ENCODE measurements at regions not wholly inside any gene's neighbourhood (a gene's known extent, or its start where the extent isn't known, plus 50 kb on each side); places are given as distances from the start of the nearest gene placed in this dataset.

DNA sequence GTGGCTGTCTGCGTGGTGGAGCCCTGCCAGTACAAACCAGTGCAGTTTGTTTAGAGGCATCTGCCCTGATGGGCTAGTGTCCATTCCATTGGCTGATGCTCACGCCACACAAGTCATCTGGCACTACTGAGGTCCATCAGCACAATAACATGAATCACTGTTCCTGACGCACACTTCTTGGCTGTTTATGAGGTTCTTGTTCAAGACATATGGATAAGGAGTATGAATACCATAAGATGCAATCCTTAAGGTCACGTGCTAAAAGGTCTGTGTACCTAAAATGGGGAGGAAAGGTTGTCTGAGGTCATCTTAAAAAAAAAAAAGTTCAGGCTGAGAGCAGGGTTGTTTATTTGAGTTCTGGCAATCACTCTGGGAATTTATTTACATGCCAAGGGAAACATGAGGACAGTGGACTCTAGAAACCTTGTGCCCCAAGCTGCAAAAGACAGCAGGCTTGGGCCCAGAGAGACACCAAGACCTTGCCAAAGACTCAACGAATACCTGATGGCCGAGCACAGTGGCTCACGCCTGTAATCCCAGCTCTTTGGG is 54.1 kb upstream of the SHLD1 start:
- FAIRE-seq, result no peak
- intact Hi-C loops (cut with micrococcal nuclease) (no loop called here), in situ Hi-C loops (cut with MboI) (no loop called here)

More for the DNA sequence above, 54.1 kb upstream of the SHLD1 start:
- Histone ChIP-seq H3K9ac (ENCODE audit: insufficient read depth in 1 of 2, low read depth in 2 of 2, low read length in 2 of 2) (no peak overlapping the region), H3K4me3 (no peak overlapping the region), H4K20me1 (replicated peaks; ENCODE audit: control insufficient read depth, insufficient read depth, low read length) (no peaks in the 10 kb centered on the region), H3K9me1 (ENCODE audit: control insufficient read depth, insufficient read depth, low read length) (no peaks in the 10 kb centered on the region), H3K27ac (ENCODE audit: extremely low read depth, low read depth, low read length) (no peak overlapping the region), H3K79me2 (ENCODE audit: control insufficient read depth, insufficient read depth, low read length) (no peaks in the 10 kb centered on the region), H3K36me3 (ENCODE audit: control insufficient read depth, insufficient read depth, low read length) (no peaks in the 10 kb centered on the region), H3K4me1 (replicated peaks in 1 of 2; ENCODE audit: control insufficient read depth in 2 of 2, insufficient read depth in 2 of 2, low read length in 2 of 2) (no peaks in the 10 kb centered on the region; a peak in 1 of 5 replicates), H3K9me3 (replicated peaks; ENCODE audit: control insufficient read depth, insufficient read depth, low read depth, low read length) (no peaks in the 10 kb centered on the region), H3K4me2 (ENCODE audit: insufficient read depth, low read length) (no peak overlapping the region), H3K27me3 (ENCODE audit: control insufficient read depth in 2 of 2, insufficient read depth in 2 of 2, low read length in 2 of 2) (no peaks in the 10 kb centered on the region), H2AFZ (ENCODE audit: low read depth, low read length) (no peak overlapping the region)
- TF ChIP-seq, protein P1, sequence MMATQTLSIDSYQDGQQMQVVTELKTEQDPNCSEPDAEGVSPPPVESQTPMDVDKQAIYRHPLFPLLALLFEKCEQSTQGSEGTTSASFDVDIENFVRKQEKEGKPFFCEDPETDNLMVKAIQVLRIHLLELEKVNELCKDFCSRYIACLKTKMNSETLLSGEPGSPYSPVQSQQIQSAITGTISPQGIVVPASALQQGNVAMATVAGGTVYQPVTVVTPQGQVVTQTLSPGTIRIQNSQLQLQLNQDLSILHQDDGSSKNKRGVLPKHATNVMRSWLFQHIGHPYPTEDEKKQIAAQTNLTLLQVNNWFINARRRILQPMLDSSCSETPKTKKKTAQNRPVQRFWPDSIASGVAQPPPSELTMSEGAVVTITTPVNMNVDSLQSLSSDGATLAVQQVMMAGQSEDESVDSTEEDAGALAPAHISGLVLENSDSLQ (IDR thresholded peaks at IDR 0.05), result peak; percentile 18; the same call in 1 of the 2 replicates
- TF ChIP-seq, protein P2, sequence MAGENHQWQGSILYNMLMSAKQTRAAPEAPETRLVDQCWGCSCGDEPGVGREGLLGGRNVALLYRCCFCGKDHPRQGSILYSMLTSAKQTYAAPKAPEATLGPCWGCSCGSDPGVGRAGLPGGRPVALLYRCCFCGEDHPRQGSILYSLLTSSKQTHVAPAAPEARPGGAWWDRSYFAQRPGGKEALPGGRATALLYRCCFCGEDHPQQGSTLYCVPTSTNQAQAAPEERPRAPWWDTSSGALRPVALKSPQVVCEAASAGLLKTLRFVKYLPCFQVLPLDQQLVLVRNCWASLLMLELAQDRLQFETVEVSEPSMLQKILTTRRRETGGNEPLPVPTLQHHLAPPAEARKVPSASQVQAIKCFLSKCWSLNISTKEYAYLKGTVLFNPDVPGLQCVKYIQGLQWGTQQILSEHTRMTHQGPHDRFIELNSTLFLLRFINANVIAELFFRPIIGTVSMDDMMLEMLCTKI (IDR thresholded peaks at IDR 0.05; ENCODE audit: partially characterized antibody), result no peak
- ATAC-seq, result no peak
- ChIA-PET POLR2A (interaction anchor here (0.7 kb wide), 1 partner anchor 93 kb away, joined by 3 read pairs; no protein-coding TSS in a partner anchor), CTCF (ENCODE audit: low intra/inter-chr PET ratio) (no interaction called here)
- no peak for DNase-seq (ENCODE audit: extremely low read depth in 1 of 4, low spot score in 3 of 4)
- no TSS peak for BruUV-seq (replicated peaks)
- 35% methylated on average over 7 of the region's 7 CpGs for WGBS (ENCODE audit: insufficient coverage, low coverage, missing lambda C conversion rate)

Measured in K562 (cell line).